IMR-90 (cell line): ENCODE measurements at regions not wholly inside any gene's neighbourhood (a gene's known extent, or its start where the extent isn't known, plus 50 kb on each side); places are given as distances from the start of the nearest gene placed in this dataset.

Source experiments
- ATAC-seq: fragments of 200-7000 bp; cut with Tn5 transposase; 2 replicates; pipeline ENCODE4 v1.9.1; 2020; ENCODE audit warnings: low read depth, mild to moderate bottlenecking, moderate library complexity
- BruUV-seq: library from RNA; stranded (reverse); fragments of 400-500 nt; replicated peaks from 2 replicates; lab custom pipeline; 2021; lab: Mats Ljungman, UMichigan
- CTCF ChIA-PET: fragments of 300-600 bp; formaldehyde crosslinking; extraction: SDS; loops from one replicate; lab custom pipeline; 2021; ENCODE audit warnings: antibody characterized with exemption; lab: Yijun Ruan, JAX
- POLR2A ChIA-PET: fragments of 300-600 bp; sonication (Branson Sonifier 250); formaldehyde crosslinking; loops from one replicate; lab custom pipeline; 2022; ENCODE audit warnings: antibody characterized with exemption; ENCODE audit not compliant: unreplicated experiment; lab: Charles Lee
- DNase-seq: peaks from one replicate; pipeline ENCODE4 v3.0.0; 2013
- H2AFZ ChIP-seq: replicated peaks from 2 replicates; pipeline ENCODE3; 2013; ENCODE audit warnings: low read length, mild to moderate bottlenecking; ENCODE audit not compliant: poor library complexity
- H2AK5ac ChIP-seq: 2 replicates; pipeline ENCODE4 v1.6.1; 2013; ENCODE audit warnings: low read depth, low read length, inconsistent platforms
- H2AK9ac ChIP-seq: replicated peaks from 2 replicates; pipeline ENCODE3; 2013; ENCODE audit warnings: mild to moderate bottlenecking, low read depth, low read length, moderate library complexity; ENCODE audit not compliant: poor library complexity
- H2BK120ac ChIP-seq: 2 replicates; pipeline ENCODE4 v1.6.1; 2013; ENCODE audit warnings: low read depth, low read length, inconsistent platforms
- H2BK15ac ChIP-seq: 3 replicates; pipeline ENCODE4 v1.6.1; 2013; ENCODE audit warnings: low read depth, low read length, inconsistent platforms
- H2BK20ac ChIP-seq: 2 replicates; pipeline ENCODE4 v1.6.1; 2013; ENCODE audit warnings: low read depth, mild to moderate bottlenecking, inconsistent platforms, low read length, moderate library complexity
- H2BK5ac ChIP-seq: 2 replicates; pipeline ENCODE4 v1.6.1; 2013; ENCODE audit warnings: mild to moderate bottlenecking, low read depth, low read length, inconsistent platforms; ENCODE audit not compliant: poor library complexity, severe bottlenecking
- H3K14ac ChIP-seq: replicated peaks from 2 replicates; pipeline ENCODE4 v1.6.1; 2013; ENCODE audit warnings: low read depth, low read length, inconsistent platforms
- H3K18ac ChIP-seq: 2 replicates; pipeline ENCODE4 v1.6.1; 2013; ENCODE audit warnings: low read depth, low read length, control low read depth
- H3K23ac ChIP-seq: 2 replicates; pipeline ENCODE4 v1.6.1; 2013; ENCODE audit warnings: low read depth, low read length, inconsistent platforms
- H3K27ac ChIP-seq: 2 replicates; pipeline ENCODE4 v1.5.1; 2013; ENCODE audit warnings: mild to moderate bottlenecking, control low read depth, low read length; ENCODE audit not compliant: insufficient read depth
- H3K27me3 ChIP-seq: 2 replicates; pipeline ENCODE4 v1.6.1; 2013; ENCODE audit warnings: low read length; ENCODE audit not compliant: control insufficient read depth, insufficient read depth
- H3K36me3 ChIP-seq: 2 replicates; pipeline ENCODE4 v1.6.1; 2013; ENCODE audit warnings: low read length, mixed read lengths; ENCODE audit not compliant: control insufficient read depth, insufficient read depth
- H3K4ac ChIP-seq: 2 replicates; pipeline ENCODE4 v1.6.1; 2013; ENCODE audit warnings: low read depth, low read length, inconsistent platforms
- H3K4me1 ChIP-seq: 2 replicates; pipeline ENCODE4 v1.6.1; 2013; ENCODE audit warnings: low read length, mixed read lengths; ENCODE audit not compliant: control insufficient read depth, insufficient read depth
- H3K4me2 ChIP-seq: 2 replicates; pipeline ENCODE4 v1.6.1; 2013; ENCODE audit warnings: low read depth, mild to moderate bottlenecking, control low read depth, low read length, moderate library complexity
- H3K4me3 ChIP-seq: 2 replicates; pipeline ENCODE4 v1.5.1; 2013; ENCODE audit warnings: low read depth, mild to moderate bottlenecking, control low read depth, low read length, moderate library complexity; ENCODE audit not compliant: insufficient read depth
- H3K56ac ChIP-seq: 2 replicates; pipeline ENCODE4 v1.6.1; 2013; ENCODE audit warnings: low read length, inconsistent platforms; ENCODE audit not compliant: insufficient read depth; ENCODE audit errors: extremely low read depth
- H3K79me1 ChIP-seq, 2 experiments: 2 replicates each; pipeline ENCODE4 v1.6.1; 2013; ENCODE audit warnings: low read length in 2 of 2, inconsistent platforms in 1 of 2, low read depth in 1 of 2
- H3K9ac ChIP-seq: 2 replicates; pipeline ENCODE4 v1.6.1; 2013; ENCODE audit warnings: low read depth, low read length, control low read depth
- H3K9me1 ChIP-seq: 2 replicates; pipeline ENCODE4 v1.6.1; 2013; ENCODE audit warnings: low read length, inconsistent platforms; ENCODE audit not compliant: insufficient read depth
- H3K9me3 ChIP-seq: 2 replicates; pipeline ENCODE4 v1.6.1; 2013; ENCODE audit warnings: low read length; ENCODE audit not compliant: control insufficient read depth, insufficient read depth
- H4K20me1 ChIP-seq: 2 replicates; pipeline ENCODE4 v1.6.1; 2013; ENCODE audit warnings: low read length, inconsistent platforms; ENCODE audit not compliant: insufficient read depth
- H4K5ac ChIP-seq: 2 replicates; pipeline ENCODE4 v1.6.1; 2013; ENCODE audit warnings: mild to moderate bottlenecking, low read depth, low read length, control low read depth
- H4K8ac ChIP-seq, 2 experiments: 2 replicates each; pipeline ENCODE4 v1.6.1; 2013; ENCODE audit warnings: low read depth in 2 of 2, low read length in 2 of 2, control low read depth in 1 of 2, inconsistent platforms in 1 of 2
- H4K91ac ChIP-seq: 2 replicates; pipeline ENCODE4 v1.6.1; 2013; ENCODE audit warnings: low read depth, low read length, inconsistent platforms; ENCODE audit not compliant: insufficient read depth
- CEBPB ChIP-seq: IDR thresholded peaks from 2 replicates; pipeline ENCODE4 v1.6.1; 2012; ENCODE audit warnings: low read depth, low read length, improper control_type of control experiment
- CHD1 ChIP-seq: IDR thresholded peaks from 2 replicates; pipeline ENCODE4 v1.6.1; 2012; ENCODE audit warnings: low read depth, low read length, improper control_type of control experiment
- POLR2A ChIP-seq: IDR thresholded peaks from 2 replicates; pipeline ENCODE4 v1.6.1; 2012; ENCODE audit warnings: mild to moderate bottlenecking, low read depth, low read length
- RCOR1 ChIP-seq: IDR thresholded peaks from 2 replicates; pipeline ENCODE4 v1.6.1; 2012; ENCODE audit warnings: mild to moderate bottlenecking, low read length, improper control_type of control experiment; ENCODE audit not compliant: insufficient replicate concordance
- dilution Hi-C: fragments of 300-500 bp; cut with HindIII; formaldehyde crosslinking; loops from one replicate; pipeline ENCODE4 v1.14.3; 2018; ENCODE audit warnings: low sequenced_read_pairs; ENCODE audit not compliant: unreplicated experiment
- in situ Hi-C: fragments of 300-500 bp; cut with MboI; formaldehyde crosslinking; loops from 3 replicates; pipeline ENCODE4 v1.14.3; 2019; ENCODE audit warnings: low sequenced_read_pairs, inconsistent platforms, mixed read lengths
- intact Hi-C: fragments of 100-400 bp; cut with micrococcal nuclease; formaldehyde crosslinking; loops from 2 replicates; pipeline ENCODE4 v1.10.0; 2022
- TF ChIP-seq, protein P1 (sequence below): fragments of 150-350 bp; IDR thresholded peaks from 2 replicates; pipeline ENCODE4 v1.6.1; 2017; ENCODE audit warnings: mild to moderate bottlenecking, antibody characterized with exemption, low read length, low read depth

DNA sequence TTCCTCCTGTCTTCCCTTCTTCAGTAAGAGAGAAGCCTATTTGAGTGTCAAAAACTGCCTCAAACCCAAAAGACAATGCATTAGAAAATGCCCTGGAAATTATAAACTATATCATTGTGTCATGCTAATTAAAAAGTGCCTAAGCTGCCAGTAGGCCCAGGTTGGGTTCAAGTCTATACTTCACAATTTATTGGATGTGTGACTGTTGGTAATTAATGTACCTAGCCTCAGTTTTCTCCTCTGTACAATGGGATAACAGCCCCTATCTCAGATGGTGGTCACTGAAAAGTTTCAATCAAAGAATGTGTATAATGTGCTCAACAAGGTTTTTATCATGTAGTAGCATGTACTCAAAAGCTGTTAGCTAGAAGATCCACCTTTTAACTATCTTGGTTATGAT lies 246.9 kb upstream of the DUSP10 start:
- in situ Hi-C loops (no loop called here), dilution Hi-C loops (no loop called here), intact Hi-C loops (no loop called here)
- H3K36me3 ChIP-seq, result no peaks in the 10 kb centered on the region
- H3K23ac ChIP-seq, result no peak overlapping the region
- no peak overlapping the region for H3K9ac ChIP-seq
- no peak overlapping the region for H4K91ac ChIP-seq
- no peaks in the 10 kb centered on the region for H4K20me1 ChIP-seq
- H4K8ac ChIP-seq, result peak overlapping the region; percentile 47 to 85; a peak in 2 of 4 replicates
- H3K9me1 ChIP-seq, result peaks cover 19% of the 10 kb centered on the region
- no peak overlapping the region for H2AFZ ChIP-seq
- no peak for TF ChIP-seq CEBPB
- TF ChIP-seq RCOR1, result peak; percentile 36
- no peak for TF ChIP-seq POLR2A
- TF ChIP-seq, protein P1, sequence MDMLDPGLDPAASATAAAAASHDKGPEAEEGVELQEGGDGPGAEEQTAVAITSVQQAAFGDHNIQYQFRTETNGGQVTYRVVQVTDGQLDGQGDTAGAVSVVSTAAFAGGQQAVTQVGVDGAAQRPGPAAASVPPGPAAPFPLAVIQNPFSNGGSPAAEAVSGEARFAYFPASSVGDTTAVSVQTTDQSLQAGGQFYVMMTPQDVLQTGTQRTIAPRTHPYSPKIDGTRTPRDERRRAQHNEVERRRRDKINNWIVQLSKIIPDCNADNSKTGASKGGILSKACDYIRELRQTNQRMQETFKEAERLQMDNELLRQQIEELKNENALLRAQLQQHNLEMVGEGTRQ, result no peak
- TF ChIP-seq CHD1, result no peak
- no peak overlapping the region for H3K14ac ChIP-seq
- ATAC-seq (no peak), DNase-seq (no peak)
- no peak overlapping the region for H2AK9ac ChIP-seq
- H2BK5ac ChIP-seq, result peak overlapping the region; percentile 83
- ChIA-PET POLR2A (no interaction called here), CTCF (interaction anchor here (1.0 kb wide), 1 partner anchor 467 kb away, joined by 4 read pairs; no protein-coding TSS in a partner anchor)
- peak overlapping the region; percentile 30; the same call in 1 of the 2 replicates for H2AK5ac ChIP-seq
- H3K18ac ChIP-seq, result peak overlapping the region; percentile 74; the same call in 1 of the 2 replicates
- no peak overlapping the region for H3K4me3 ChIP-seq
- peak overlapping the region; percentile 9; the same call in 1 of the 2 replicates for H4K5ac ChIP-seq
- no peak overlapping the region for H3K56ac ChIP-seq
- no peaks in the 10 kb centered on the region for H3K79me1 ChIP-seq
- no peak overlapping the region for H3K4me2 ChIP-seq
- H3K27ac ChIP-seq, result no peak overlapping the region
- no TSS peak for BruUV-seq
- H2BK15ac ChIP-seq, result peak overlapping the region; percentile 90; the same call in 2 of the 3 replicates
- peaks cover 25% of the 10 kb centered on the region for H3K4me1 ChIP-seq
- H3K4ac ChIP-seq, result peak overlapping the region; percentile 84; the same call in 1 of the 2 replicates
- H3K27me3 ChIP-seq, result no peaks in the 10 kb centered on the region
- H2BK120ac ChIP-seq, result peak overlapping the region; percentile 92
- H2BK20ac ChIP-seq, result peak overlapping the region; percentile 87; the same call in 1 of the 2 replicates
- no peaks in the 10 kb centered on the region for H3K9me3 ChIP-seq
